ENCODE measurements at regions not wholly inside any gene's neighbourhood (a gene's known extent, or its start where the extent isn't known, plus 50 kb on each side); places are given as distances from the start of the nearest gene placed in this dataset.
"Not testable (repeated sequence)": the region's sequence is repeated elsewhere in the genome, so short reads cannot be mapped to it uniquely, and the experiment has no call there.

DNA sequence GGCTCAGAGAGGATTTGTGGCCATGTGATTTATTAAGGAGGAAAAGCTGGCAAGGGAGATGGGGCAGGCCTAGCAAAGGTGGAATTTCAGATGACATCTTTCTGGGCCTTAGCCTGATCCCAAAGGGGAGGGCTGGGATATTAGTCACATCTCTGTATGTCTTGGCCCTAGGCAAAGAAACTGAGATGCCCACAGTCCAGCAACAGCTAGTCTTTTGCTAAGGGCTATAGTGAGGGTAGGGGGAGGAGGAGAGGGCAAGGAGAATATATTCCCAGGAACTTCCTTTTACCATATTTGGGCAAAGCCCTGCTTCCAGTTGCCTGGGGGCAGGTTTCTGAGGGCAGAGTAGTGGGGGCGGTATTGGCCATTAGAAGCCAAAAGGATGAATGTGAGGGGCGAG is 209.8 kb upstream of the NR3C2 start:
- DNase-seq (ENCODE audit: low spot score), result no peak
- in situ Hi-C loops (cut with MboI; ENCODE audit: low sequenced_read_pairs, unreplicated experiment), result no loop called here
- TF ChIP-seq CTCF (IDR thresholded peaks at IDR 0.05; ENCODE audit: borderline replicate concordance, control extremely low read depth, extremely low read depth, insufficient read depth, missing control alignments), result no peak

- TF ChIP-seq CTCF (IDR thresholded peaks at IDR 0.05; ENCODE audit: borderline replicate concordance, control extremely low read depth, extremely low read depth, insufficient read depth, missing control alignments), result no peak
- no peak for DNase-seq (ENCODE audit: low spot score)
- in situ Hi-C loops (cut with MboI; ENCODE audit: low sequenced_read_pairs, unreplicated experiment), result no loop called here
These were observed 207.6 kb upstream of the NR3C2 start for GRCh38 chr4:148649652-148650331.

GRCh38 chr4:148643851-148644250 is 201.6 kb upstream of the NR3C2 start:
- no peak for DNase-seq (ENCODE audit: low spot score)
- TF ChIP-seq CTCF (IDR thresholded peaks at IDR 0.05; ENCODE audit: borderline replicate concordance, control extremely low read depth, extremely low read depth, insufficient read depth, missing control alignments), result no peak
- in situ Hi-C loops (cut with MboI; ENCODE audit: low sequenced_read_pairs, unreplicated experiment), result no loop called here

GRCh38 chr4:148642907-148643306 is 200.7 kb upstream of the NR3C2 start:
- no peak for TF ChIP-seq CTCF (IDR thresholded peaks at IDR 0.05; ENCODE audit: borderline replicate concordance, control extremely low read depth, extremely low read depth, insufficient read depth, missing control alignments)
- in situ Hi-C loops (cut with MboI; ENCODE audit: low sequenced_read_pairs, unreplicated experiment), result no loop called here
- no peak for DNase-seq (ENCODE audit: low spot score)

- in situ Hi-C loops (cut with MboI; ENCODE audit: low sequenced_read_pairs, unreplicated experiment); DNase-seq (ENCODE audit: low spot score): not testable (repeated sequence)
These were observed 195.9 kb upstream of the NR3C2 start for GRCh38 chr4:148638079-148638478.

- in situ Hi-C loops (cut with MboI; ENCODE audit: low sequenced_read_pairs, unreplicated experiment); DNase-seq (ENCODE audit: low spot score): not testable (repeated sequence)
These were observed 195.2 kb upstream of the NR3C2 start for GRCh38 chr4:148637453-148637852.

GRCh38 chr4:148634476-148634875 is 192.3 kb upstream of the NR3C2 start:
- no peak for DNase-seq (ENCODE audit: low spot score)
- in situ Hi-C loops (cut with MboI; ENCODE audit: low sequenced_read_pairs, unreplicated experiment), result no loop called here
- TF ChIP-seq CTCF (IDR thresholded peaks at IDR 0.05; ENCODE audit: borderline replicate concordance, control extremely low read depth, extremely low read depth, insufficient read depth, missing control alignments), result no peak

DNA sequence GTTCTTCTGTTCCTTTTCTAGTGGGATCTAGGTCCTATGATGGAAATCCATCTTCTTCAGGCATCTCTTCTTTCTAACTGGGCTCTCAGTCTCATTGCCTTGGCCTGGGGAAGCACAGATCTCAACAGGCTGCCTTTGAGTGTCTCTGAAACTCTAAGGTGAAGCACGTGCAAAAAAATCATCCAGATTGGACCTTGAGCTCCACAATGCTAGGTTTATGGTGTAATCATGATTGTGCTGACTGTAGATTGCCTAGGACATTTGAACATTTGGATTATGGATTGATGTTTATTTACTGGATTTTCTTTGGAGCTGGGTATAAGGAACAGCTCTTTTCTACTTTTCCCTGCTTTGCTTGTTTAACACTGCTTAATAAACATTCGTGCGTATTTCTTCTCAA is 191.5 kb upstream of the NR3C2 start:
- no peak for DNase-seq (ENCODE audit: low spot score)
- TF ChIP-seq CTCF (IDR thresholded peaks at IDR 0.05; ENCODE audit: borderline replicate concordance, control extremely low read depth, extremely low read depth, insufficient read depth, missing control alignments), result no peak
- in situ Hi-C loops (cut with MboI; ENCODE audit: low sequenced_read_pairs, unreplicated experiment), result no loop called here
